ENCODE measurements at regions not wholly inside any gene's neighbourhood (a gene's known extent, or its start where the extent isn't known, plus 50 kb on each side); places are given as distances from the start of the nearest gene placed in this dataset.

DNA sequence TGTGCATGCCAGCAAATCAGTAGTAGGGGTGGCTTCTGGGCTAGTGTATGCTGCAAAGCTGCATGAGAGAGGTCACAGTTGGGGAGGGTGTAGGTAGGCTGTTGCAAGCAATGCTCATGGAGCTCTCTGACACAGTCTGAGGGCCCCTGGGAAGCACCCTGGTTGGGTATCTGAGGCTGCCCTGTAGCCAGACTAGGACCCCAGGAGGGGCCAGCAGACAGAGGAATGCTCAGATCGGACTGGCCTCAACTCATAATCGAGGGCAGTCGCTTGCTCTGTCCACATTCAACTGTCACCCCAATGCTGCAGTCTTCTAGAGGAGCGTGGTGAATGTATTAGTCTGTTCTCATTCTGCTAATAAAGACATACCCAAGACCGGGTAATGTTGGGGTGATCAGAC lies 204.0 kb upstream of the ALG10 start:
- no peaks in the 10 kb centered on the region for H3K4me1 ChIP-seq (ENCODE audit: control insufficient read depth, insufficient read depth, low read length)
- TF ChIP-seq PRDM6 (tag by site-specific recombination; IDR thresholded peaks at IDR 0.05), result no peak
- CTCF ChIA-PET, result no interaction called here
- H3K27ac ChIP-seq (ENCODE audit: extremely low read depth, low read depth, low read length), result no peak overlapping the region
- POLR2A ChIA-PET, result no interaction called here
- no peaks in the 10 kb centered on the region for H3K9me3 ChIP-seq (ENCODE audit: control insufficient read depth, insufficient read depth, low read depth, low read length)
- no peak overlapping the region for H3K4me3 ChIP-seq (ENCODE audit: low read depth, low read length)
- no peaks in the 10 kb centered on the region for H3K36me3 ChIP-seq (ENCODE audit: control insufficient read depth in 2 of 2, insufficient read depth in 1 of 2, low read length in 2 of 2)

DNA sequence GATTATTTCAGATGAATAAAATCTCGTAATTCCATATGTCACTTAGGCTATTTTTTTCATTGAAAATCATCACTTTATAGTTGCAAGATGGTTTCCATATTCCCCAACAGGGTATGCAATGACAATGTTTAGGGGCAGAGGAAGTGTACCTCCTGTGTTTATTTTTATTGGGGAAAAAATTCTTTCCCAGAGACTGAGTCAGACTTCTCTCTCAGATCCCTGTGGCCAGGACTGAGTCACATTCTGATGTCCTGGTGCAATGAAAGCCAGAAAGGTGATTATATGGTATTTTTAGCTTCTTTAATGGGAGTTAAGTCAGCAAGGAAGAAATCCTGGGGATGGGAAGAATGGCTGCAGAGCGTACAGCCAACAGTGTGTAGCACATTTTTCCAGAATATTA lies 196.9 kb upstream of the ALG10 start:
- H3K27ac ChIP-seq (ENCODE audit: extremely low read depth, low read depth, low read length), result no peak overlapping the region
- H3K4me3 ChIP-seq (ENCODE audit: low read depth, low read length), result no peak overlapping the region
- no peaks in the 10 kb centered on the region for H3K9me3 ChIP-seq (ENCODE audit: control insufficient read depth, insufficient read depth, low read depth, low read length)
- H3K36me3 ChIP-seq (ENCODE audit: control insufficient read depth in 2 of 2, insufficient read depth in 1 of 2, low read length in 2 of 2), result no peaks in the 10 kb centered on the region
- TF ChIP-seq, protein P1, sequence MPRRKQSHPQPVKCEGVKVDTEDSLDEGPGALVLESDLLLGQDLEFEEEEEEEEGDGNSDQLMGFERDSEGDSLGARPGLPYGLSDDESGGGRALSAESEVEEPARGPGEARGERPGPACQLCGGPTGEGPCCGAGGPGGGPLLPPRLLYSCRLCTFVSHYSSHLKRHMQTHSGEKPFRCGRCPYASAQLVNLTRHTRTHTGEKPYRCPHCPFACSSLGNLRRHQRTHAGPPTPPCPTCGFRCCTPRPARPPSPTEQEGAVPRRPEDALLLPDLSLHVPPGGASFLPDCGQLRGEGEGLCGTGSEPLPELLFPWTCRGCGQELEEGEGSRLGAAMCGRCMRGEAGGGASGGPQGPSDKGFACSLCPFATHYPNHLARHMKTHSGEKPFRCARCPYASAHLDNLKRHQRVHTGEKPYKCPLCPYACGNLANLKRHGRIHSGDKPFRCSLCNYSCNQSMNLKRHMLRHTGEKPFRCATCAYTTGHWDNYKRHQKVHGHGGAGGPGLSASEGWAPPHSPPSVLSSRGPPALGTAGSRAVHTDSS (tag by site-specific recombination; IDR thresholded peaks at IDR 0.05), result no peak
- TF ChIP-seq ZNF423 (tag by site-specific recombination; IDR thresholded peaks at IDR 0.05), result no peak
- no peak for TF ChIP-seq KLF1 (tag by site-specific recombination; IDR thresholded peaks at IDR 0.05)
- CTCF ChIA-PET, result no interaction called here
- no peaks in the 10 kb centered on the region for H3K4me1 ChIP-seq (ENCODE audit: control insufficient read depth, insufficient read depth, low read length)
- POLR2A ChIA-PET, result no interaction called here

DNA sequence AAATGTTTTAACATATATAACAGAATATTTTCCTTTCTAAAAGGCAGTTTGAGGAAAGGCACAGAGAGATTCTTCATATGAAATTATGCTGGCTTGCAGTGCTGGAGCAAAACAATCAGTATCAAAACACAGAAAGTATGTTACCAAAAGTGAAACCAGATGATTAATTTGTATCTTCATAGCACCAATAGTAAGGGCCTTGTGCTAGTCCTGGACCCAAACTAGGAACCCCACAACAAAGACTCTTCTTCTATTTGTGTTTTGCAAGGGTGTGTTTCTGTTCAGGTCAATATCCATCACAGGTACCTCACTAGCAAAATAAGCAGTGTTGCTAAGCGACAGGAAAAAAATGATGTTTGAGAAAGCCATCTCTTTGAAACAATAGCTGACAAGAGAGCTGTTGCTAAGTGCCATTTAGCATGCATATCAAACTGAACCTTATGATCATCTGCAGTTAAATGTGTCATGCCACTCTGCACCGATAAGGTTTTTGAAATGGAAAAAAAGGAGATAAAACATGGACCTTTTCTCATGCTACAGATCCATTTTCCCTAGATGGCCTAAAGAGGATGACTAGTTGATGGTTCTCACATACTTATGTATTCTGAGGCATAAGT lies 196.2 kb upstream of the ALG10 start:
- ChIA-PET POLR2A (no interaction called here), CTCF (interaction anchor here (0.6 kb wide), 1 partner anchor 51 kb away, joined by 5 read pairs; no protein-coding TSS in a partner anchor)
- Histone ChIP-seq H3K36me3 (ENCODE audit: control insufficient read depth in 2 of 2, insufficient read depth in 1 of 2, low read length in 2 of 2) (no peaks in the 10 kb centered on the region), H3K4me1 (ENCODE audit: control insufficient read depth, insufficient read depth, low read length) (no peaks in the 10 kb centered on the region), H3K27ac (ENCODE audit: extremely low read depth, low read depth, low read length) (no peak overlapping the region), H3K9me3 (ENCODE audit: control insufficient read depth, insufficient read depth, low read depth, low read length) (no peaks in the 10 kb centered on the region), H3K4me3 (ENCODE audit: low read depth, low read length) (no peak overlapping the region)
- TF ChIP-seq, protein P2, sequence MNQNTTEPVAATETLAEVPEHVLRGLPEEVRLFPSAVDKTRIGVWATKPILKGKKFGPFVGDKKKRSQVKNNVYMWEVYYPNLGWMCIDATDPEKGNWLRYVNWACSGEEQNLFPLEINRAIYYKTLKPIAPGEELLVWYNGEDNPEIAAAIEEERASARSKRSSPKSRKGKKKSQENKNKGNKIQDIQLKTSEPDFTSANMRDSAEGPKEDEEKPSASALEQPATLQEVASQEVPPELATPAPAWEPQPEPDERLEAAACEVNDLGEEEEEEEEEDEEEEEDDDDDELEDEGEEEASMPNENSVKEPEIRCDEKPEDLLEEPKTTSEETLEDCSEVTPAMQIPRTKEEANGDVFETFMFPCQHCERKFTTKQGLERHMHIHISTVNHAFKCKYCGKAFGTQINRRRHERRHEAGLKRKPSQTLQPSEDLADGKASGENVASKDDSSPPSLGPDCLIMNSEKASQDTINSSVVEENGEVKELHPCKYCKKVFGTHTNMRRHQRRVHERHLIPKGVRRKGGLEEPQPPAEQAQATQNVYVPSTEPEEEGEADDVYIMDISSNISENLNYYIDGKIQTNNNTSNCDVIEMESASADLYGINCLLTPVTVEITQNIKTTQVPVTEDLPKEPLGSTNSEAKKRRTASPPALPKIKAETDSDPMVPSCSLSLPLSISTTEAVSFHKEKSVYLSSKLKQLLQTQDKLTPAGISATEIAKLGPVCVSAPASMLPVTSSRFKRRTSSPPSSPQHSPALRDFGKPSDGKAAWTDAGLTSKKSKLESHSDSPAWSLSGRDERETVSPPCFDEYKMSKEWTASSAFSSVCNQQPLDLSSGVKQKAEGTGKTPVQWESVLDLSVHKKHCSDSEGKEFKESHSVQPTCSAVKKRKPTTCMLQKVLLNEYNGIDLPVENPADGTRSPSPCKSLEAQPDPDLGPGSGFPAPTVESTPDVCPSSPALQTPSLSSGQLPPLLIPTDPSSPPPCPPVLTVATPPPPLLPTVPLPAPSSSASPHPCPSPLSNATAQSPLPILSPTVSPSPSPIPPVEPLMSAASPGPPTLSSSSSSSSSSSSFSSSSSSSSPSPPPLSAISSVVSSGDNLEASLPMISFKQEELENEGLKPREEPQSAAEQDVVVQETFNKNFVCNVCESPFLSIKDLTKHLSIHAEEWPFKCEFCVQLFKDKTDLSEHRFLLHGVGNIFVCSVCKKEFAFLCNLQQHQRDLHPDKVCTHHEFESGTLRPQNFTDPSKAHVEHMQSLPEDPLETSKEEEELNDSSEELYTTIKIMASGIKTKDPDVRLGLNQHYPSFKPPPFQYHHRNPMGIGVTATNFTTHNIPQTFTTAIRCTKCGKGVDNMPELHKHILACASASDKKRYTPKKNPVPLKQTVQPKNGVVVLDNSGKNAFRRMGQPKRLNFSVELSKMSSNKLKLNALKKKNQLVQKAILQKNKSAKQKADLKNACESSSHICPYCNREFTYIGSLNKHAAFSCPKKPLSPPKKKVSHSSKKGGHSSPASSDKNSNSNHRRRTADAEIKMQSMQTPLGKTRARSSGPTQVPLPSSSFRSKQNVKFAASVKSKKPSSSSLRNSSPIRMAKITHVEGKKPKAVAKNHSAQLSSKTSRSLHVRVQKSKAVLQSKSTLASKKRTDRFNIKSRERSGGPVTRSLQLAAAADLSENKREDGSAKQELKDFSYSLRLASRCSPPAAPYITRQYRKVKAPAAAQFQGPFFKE (tag by site-specific recombination; IDR thresholded peaks at IDR 0.05; ENCODE audit: borderline replicate concordance), result no peak
- TF ChIP-seq ZSCAN16 (tag by site-specific recombination; IDR thresholded peaks at IDR 0.05) (no peak), SALL2 (tag by site-specific recombination; IDR thresholded peaks at IDR 0.05; ENCODE audit: borderline replicate concordance) (no peak), ZNF707 (tag by site-specific recombination; IDR thresholded peaks at IDR 0.05) (no peak)

DNA sequence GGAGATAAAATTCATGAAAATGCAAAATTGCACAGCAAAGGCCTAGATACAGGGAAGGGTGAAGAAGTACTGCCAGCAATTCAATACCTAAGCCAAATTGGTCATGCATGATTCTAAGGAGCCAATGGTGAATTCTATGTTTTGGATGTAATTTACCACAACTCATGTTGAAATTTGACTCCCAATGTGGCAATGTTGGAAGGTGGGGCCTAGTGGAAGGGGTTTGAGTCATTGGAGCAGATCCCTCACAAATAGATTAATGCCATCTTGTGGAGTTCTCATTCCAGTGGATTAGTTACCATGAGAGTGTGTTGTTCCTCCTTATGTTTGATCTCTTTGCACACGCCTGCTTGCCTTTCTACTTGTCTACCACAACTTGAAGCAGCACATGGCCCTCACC lies 194.0 kb upstream of the ALG10 start:
- no peaks in the 10 kb centered on the region for H3K36me3 ChIP-seq (ENCODE audit: control insufficient read depth in 2 of 2, insufficient read depth in 1 of 2, low read length in 2 of 2)
- H3K9me3 ChIP-seq (ENCODE audit: control insufficient read depth, insufficient read depth, low read depth, low read length), result no peaks in the 10 kb centered on the region
- H3K27ac ChIP-seq (ENCODE audit: extremely low read depth, low read depth, low read length), result no peak overlapping the region
- no peaks in the 10 kb centered on the region for H3K4me1 ChIP-seq (ENCODE audit: control insufficient read depth, insufficient read depth, low read length)
- ChIA-PET POLR2A (no interaction called here), CTCF (no interaction called here)
- no peak overlapping the region for H3K4me3 ChIP-seq (ENCODE audit: low read depth, low read length)
- TF ChIP-seq ZNF266 (tag by site-specific recombination; IDR thresholded peaks at IDR 0.05; ENCODE audit: low read depth) (no peak), SP7 (tag by site-specific recombination; IDR thresholded peaks at IDR 0.05) (no peak), ZNF112 (tag by site-specific recombination; IDR thresholded peaks at IDR 0.05) (no peak), ZNF544 (tag by site-specific recombination; IDR thresholded peaks at IDR 0.05) (no peak)
- TF ChIP-seq, protein P3, sequence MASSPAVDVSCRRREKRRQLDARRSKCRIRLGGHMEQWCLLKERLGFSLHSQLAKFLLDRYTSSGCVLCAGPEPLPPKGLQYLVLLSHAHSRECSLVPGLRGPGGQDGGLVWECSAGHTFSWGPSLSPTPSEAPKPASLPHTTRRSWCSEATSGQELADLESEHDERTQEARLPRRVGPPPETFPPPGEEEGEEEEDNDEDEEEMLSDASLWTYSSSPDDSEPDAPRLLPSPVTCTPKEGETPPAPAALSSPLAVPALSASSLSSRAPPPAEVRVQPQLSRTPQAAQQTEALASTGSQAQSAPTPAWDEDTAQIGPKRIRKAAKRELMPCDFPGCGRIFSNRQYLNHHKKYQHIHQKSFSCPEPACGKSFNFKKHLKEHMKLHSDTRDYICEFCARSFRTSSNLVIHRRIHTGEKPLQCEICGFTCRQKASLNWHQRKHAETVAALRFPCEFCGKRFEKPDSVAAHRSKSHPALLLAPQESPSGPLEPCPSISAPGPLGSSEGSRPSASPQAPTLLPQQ (tag by site-specific recombination; IDR thresholded peaks at IDR 0.05), result no peak
